ENCODE measurements at regions not wholly inside any gene's neighbourhood (a gene's known extent, or its start where the extent isn't known, plus 50 kb on each side); places are given as distances from the start of the nearest gene placed in this dataset.

DNA sequence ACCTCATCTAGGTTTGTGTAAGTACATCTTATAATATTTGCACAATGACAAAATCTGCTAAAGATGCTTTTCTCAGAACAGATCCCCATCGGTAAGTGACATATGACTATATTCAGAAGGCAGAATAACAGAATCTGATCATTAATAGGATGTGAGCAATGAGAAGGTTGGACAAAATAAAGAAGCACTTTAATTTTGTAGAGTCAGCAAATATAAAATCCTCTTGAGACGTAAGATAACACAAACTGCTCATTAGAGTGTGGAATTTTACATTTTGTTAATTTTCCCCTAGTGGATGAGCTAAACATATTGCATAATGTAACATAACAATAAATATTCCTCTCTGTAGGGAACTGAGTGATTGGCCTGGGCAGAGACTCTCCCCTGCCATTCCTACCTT, 658.4 kb upstream of the ZP4 start:
- H4K20me1 ChIP-seq (ENCODE audit: insufficient read depth), result no peaks in the 10 kb centered on the region

DNA sequence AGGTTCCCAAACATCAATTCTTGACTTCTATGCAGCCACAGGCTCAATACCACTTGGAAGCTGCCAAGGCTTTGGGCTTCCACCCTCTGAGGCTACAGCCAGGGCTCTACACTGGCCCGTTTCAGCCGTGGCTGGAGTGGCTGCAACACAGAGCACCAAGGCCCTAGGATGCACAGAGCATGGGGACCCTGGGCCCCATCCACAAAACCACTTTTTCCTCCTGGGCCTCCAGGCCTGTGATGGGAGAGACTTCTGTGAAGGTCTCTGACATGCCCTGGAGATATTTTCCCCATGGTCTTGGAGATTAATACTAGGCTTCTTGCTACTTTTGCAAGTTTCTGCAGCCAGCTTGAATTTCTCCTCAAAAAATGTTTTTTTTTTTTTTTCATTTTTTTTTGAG, 655.4 kb upstream of the ZP4 start:
- Histone ChIP-seq H3K9ac (ENCODE audit: low read length) (no peak overlapping the region), H3K36me3 (ENCODE audit: insufficient read depth, low read length) (no peaks in the 10 kb centered on the region), H3K9me3 (ENCODE audit: low read length) (no peaks in the 10 kb centered on the region), H3K27me3 (ENCODE audit: insufficient read depth, low read depth, low read length) (no peaks in the 10 kb centered on the region), H3K27ac (ENCODE audit: low read length) (no peak overlapping the region), H2AFZ (ENCODE audit: low read depth, low read length) (no peak overlapping the region), H3F3A (ENCODE audit: insufficient read depth, low read length, poor library complexity, severe bottlenecking) (no peaks in the 10 kb centered on the region), H3K79me2 (replicated peaks; ENCODE audit: insufficient read depth, low read length) (no peaks in the 10 kb centered on the region), H3K4me2 (ENCODE audit: low read length) (no peak overlapping the region), H3K9me2 (ENCODE audit: insufficient read depth, low read length) (no peaks in the 10 kb centered on the region), H3K4me3 (ENCODE audit: low read length) (no peak overlapping the region), H4K20me1 (ENCODE audit: insufficient read depth) (no peaks in the 10 kb centered on the region)
- TF ChIP-seq TAF1 (IDR thresholded peaks at IDR 0.05; ENCODE audit: low read depth), result no peak
- no peak for TF ChIP-seq MXI1 (conservative IDR thresholded peaks at IDR 0.05; ENCODE audit: poor library complexity, severe bottlenecking)
- TF ChIP-seq RAD21 (conservative IDR thresholded peaks at IDR 0.05), result no peak
- no peak for TF ChIP-seq POLR2AphosphoS5 (IDR thresholded peaks at IDR 0.05)
- no peak for TF ChIP-seq SMC3 (conservative IDR thresholded peaks at IDR 0.05; ENCODE audit: poor library complexity)
- TF ChIP-seq EZH2 (IDR thresholded peaks at IDR 0.05; ENCODE audit: borderline replicate concordance, insufficient read depth, low read length, poor library complexity, severe bottlenecking), result no peak
- TF ChIP-seq EP300 (conservative IDR thresholded peaks at IDR 0.05; ENCODE audit: poor library complexity, severe bottlenecking), result no peak
- TF ChIP-seq, protein P1, sequence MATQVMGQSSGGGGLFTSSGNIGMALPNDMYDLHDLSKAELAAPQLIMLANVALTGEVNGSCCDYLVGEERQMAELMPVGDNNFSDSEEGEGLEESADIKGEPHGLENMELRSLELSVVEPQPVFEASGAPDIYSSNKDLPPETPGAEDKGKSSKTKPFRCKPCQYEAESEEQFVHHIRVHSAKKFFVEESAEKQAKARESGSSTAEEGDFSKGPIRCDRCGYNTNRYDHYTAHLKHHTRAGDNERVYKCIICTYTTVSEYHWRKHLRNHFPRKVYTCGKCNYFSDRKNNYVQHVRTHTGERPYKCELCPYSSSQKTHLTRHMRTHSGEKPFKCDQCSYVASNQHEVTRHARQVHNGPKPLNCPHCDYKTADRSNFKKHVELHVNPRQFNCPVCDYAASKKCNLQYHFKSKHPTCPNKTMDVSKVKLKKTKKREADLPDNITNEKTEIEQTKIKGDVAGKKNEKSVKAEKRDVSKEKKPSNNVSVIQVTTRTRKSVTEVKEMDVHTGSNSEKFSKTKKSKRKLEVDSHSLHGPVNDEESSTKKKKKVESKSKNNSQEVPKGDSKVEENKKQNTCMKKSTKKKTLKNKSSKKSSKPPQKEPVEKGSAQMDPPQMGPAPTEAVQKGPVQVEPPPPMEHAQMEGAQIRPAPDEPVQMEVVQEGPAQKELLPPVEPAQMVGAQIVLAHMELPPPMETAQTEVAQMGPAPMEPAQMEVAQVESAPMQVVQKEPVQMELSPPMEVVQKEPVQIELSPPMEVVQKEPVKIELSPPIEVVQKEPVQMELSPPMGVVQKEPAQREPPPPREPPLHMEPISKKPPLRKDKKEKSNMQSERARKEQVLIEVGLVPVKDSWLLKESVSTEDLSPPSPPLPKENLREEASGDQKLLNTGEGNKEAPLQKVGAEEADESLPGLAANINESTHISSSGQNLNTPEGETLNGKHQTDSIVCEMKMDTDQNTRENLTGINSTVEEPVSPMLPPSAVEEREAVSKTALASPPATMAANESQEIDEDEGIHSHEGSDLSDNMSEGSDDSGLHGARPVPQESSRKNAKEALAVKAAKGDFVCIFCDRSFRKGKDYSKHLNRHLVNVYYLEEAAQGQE (IDR thresholded peaks at IDR 0.05; ENCODE audit: borderline replicate concordance), result no peak
- TF ChIP-seq, protein P2, sequence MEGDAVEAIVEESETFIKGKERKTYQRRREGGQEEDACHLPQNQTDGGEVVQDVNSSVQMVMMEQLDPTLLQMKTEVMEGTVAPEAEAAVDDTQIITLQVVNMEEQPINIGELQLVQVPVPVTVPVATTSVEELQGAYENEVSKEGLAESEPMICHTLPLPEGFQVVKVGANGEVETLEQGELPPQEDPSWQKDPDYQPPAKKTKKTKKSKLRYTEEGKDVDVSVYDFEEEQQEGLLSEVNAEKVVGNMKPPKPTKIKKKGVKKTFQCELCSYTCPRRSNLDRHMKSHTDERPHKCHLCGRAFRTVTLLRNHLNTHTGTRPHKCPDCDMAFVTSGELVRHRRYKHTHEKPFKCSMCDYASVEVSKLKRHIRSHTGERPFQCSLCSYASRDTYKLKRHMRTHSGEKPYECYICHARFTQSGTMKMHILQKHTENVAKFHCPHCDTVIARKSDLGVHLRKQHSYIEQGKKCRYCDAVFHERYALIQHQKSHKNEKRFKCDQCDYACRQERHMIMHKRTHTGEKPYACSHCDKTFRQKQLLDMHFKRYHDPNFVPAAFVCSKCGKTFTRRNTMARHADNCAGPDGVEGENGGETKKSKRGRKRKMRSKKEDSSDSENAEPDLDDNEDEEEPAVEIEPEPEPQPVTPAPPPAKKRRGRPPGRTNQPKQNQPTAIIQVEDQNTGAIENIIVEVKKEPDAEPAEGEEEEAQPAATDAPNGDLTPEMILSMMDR (IDR thresholded peaks at IDR 0.05; ENCODE audit: poor library complexity, severe bottlenecking), result no peak

More for the DNA sequence above, 658.4 kb upstream of the ZP4 start:
- H3K79me2 ChIP-seq (replicated peaks; ENCODE audit: insufficient read depth, low read length), result no peaks in the 10 kb centered on the region
- TF ChIP-seq SMC3 (conservative IDR thresholded peaks at IDR 0.05; ENCODE audit: poor library complexity), result no peak
- TF ChIP-seq RAD21 (conservative IDR thresholded peaks at IDR 0.05), result no peak
- no peak for TF ChIP-seq EZH2 (IDR thresholded peaks at IDR 0.05; ENCODE audit: borderline replicate concordance, insufficient read depth, low read length, poor library complexity, severe bottlenecking)
- TF ChIP-seq, protein P2 (IDR thresholded peaks at IDR 0.05; ENCODE audit: poor library complexity, severe bottlenecking), result no peak
- no peak for TF ChIP-seq EP300 (conservative IDR thresholded peaks at IDR 0.05; ENCODE audit: poor library complexity, severe bottlenecking)
- TF ChIP-seq, protein P1 (IDR thresholded peaks at IDR 0.05; ENCODE audit: borderline replicate concordance), result no peak
- no peak for TF ChIP-seq MXI1 (conservative IDR thresholded peaks at IDR 0.05; ENCODE audit: poor library complexity, severe bottlenecking)
- no peak for TF ChIP-seq TAF1 (IDR thresholded peaks at IDR 0.05; ENCODE audit: low read depth)
- TF ChIP-seq POLR2AphosphoS5 (IDR thresholded peaks at IDR 0.05), result no peak
- H3F3A ChIP-seq (ENCODE audit: insufficient read depth, low read length, poor library complexity, severe bottlenecking), result no peaks in the 10 kb centered on the region
- H3K4me3 ChIP-seq (ENCODE audit: low read length), result no peak overlapping the region
- no peaks in the 10 kb centered on the region for H3K27me3 ChIP-seq (ENCODE audit: insufficient read depth, low read depth, low read length)
- H3K9me2 ChIP-seq (ENCODE audit: insufficient read depth, low read length), result no peaks in the 10 kb centered on the region
- H3K9me3 ChIP-seq (ENCODE audit: low read length), result no peaks in the 10 kb centered on the region
- no peak overlapping the region for H3K9ac ChIP-seq (ENCODE audit: low read length)
- H3K27ac ChIP-seq (ENCODE audit: low read length), result no peak overlapping the region
- H2AFZ ChIP-seq (ENCODE audit: low read depth, low read length), result no peak overlapping the region
- no peak overlapping the region for H3K4me2 ChIP-seq (ENCODE audit: low read length)
- H3K36me3 ChIP-seq (ENCODE audit: insufficient read depth, low read length), result no peaks in the 10 kb centered on the region

Measured in neural cell (in vitro differentiated cells).